ENCODE measurements at regions not wholly inside any gene's neighbourhood (a gene's known extent, or its start where the extent isn't known, plus 50 kb on each side); places are given as distances from the start of the nearest gene placed in this dataset.

GRCh38 chrX:9172464-9172850 is 138.5 kb upstream of the FAM9B start:
- Histone ChIP-seq H3K27ac (ENCODE audit: low read depth, low read length) (no peak overlapping the region), H4K5ac (ENCODE audit: insufficient read length, low read depth, low read length) (no peak overlapping the region), H3K4me1 (replicated peaks in 1 of 4; ENCODE audit: control insufficient read depth in 3 of 4, insufficient read depth in 4 of 4, low read length in 3 of 4) (no peaks in the 10 kb centered on the region), H3K9me3 (ENCODE audit: insufficient read depth in 2 of 2, low read depth in 1 of 2, low read length in 1 of 2) (peaks cover 0 to 2% of the 10 kb centered on the region in 2 experiments; a peak in 1 of 4 replicates), H3K4me2 (ENCODE audit: insufficient read depth in 1 of 2, low read depth in 2 of 2, low read length in 2 of 2) (no peak overlapping the region), H3K18ac (ENCODE audit: extremely low read depth, low read length) (no peak overlapping the region), H3K4me3 (ENCODE audit: extremely low read depth in 1 of 4, insufficient read depth in 2 of 4, low read depth in 3 of 4, low read length in 4 of 4) (no peak overlapping the region), H3K9ac (replicated peaks in 1 of 4; ENCODE audit: extremely low read depth in 1 of 4, low read depth in 3 of 4, low read length in 3 of 4) (no peak overlapping the region), H3K36me3 (ENCODE audit: control insufficient read depth in 2 of 4, insufficient read depth in 4 of 4, low read length in 3 of 4) (no peaks in the 10 kb centered on the region; a peak in 1 of 8 replicates), H2AFZ (ENCODE audit: low read length) (no peak overlapping the region), H3K56ac (replicated peaks; ENCODE audit: insufficient read length, low read depth, low read length) (no peak overlapping the region), H2AK5ac (ENCODE audit: low read depth, low read length) (no peak overlapping the region), H3K79me2 (ENCODE audit: control insufficient read depth in 1 of 2, insufficient read depth in 2 of 2, low read length in 2 of 2) (no peaks in the 10 kb centered on the region), H2BK15ac (ENCODE audit: low read length) (no peak overlapping the region), H3K27me3 (replicated peaks in 1 of 4; ENCODE audit: control insufficient read depth in 3 of 4, extremely low read depth in 1 of 4, insufficient read depth in 3 of 4, low read length in 3 of 4) (no peaks in the 10 kb centered on the region), H2BK5ac (ENCODE audit: low read depth, low read length) (no peak overlapping the region), H2BK120ac (replicated peaks; ENCODE audit: low read depth, low read length) (no peak overlapping the region), H3K4ac (replicated peaks; ENCODE audit: insufficient read length, low read depth, low read length) (no peak overlapping the region), H2BK12ac (ENCODE audit: low read depth, low read length) (no peak overlapping the region), H3K23me2 (ENCODE audit: low read depth, low read length) (no peaks in the 10 kb centered on the region), H2BK20ac (ENCODE audit: low read length) (no peak overlapping the region), H4K91ac (replicated peaks; ENCODE audit: insufficient read length, low read length) (no peak overlapping the region), H4K20me1 (replicated peaks in 1 of 2; ENCODE audit: control insufficient read depth in 1 of 2, insufficient read depth in 2 of 2, low read length in 2 of 2) (no peaks in the 10 kb centered on the region), H3K79me1 (ENCODE audit: low read depth, low read length) (no peaks in the 10 kb centered on the region), H4K8ac (ENCODE audit: extremely low read depth, insufficient read depth, low read length) (no peak overlapping the region), H3K23ac (ENCODE audit: insufficient read length) (no peak overlapping the region), H3K14ac (ENCODE audit: insufficient read length) (no peak overlapping the region)
- DNase-seq (ENCODE audit: low read depth in 1 of 2, low spot score in 2 of 2) (no peak), FAIRE-seq (no peak)
- 93% methylated on average over 3 of the region's 6 CpGs; no CpG with 5 or more reads in 1 of the 2 experiments for WGBS, 2 experiments (ENCODE audit: extremely low coverage in 1 of 2, insufficient coverage in 1 of 2, insufficient read length in 1 of 2, insufficient replicate concordance in 2 of 2, low coverage in 1 of 2, low lambda C conversion rate in 2 of 2, missing lambda C conversion rate in 1 of 2)
- ChIA-PET CTCF (ENCODE audit: partially characterized antibody) (interaction anchor here (0.9 to 1.8 kb wide), 2 partner anchors 8 to 293 kb away, joined by 3 to 9 read pairs; no protein-coding TSS in a partner anchor), POLR2A (ENCODE audit: partially characterized antibody) (no interaction called here)
- no peak for TF ChIP-seq RXRA (IDR thresholded peaks at IDR 0.05; ENCODE audit: insufficient read depth, low read depth, low read length)
